Psoas muscle (tissue), 7 donors: ENCODE measurements at regions not wholly inside any gene's neighbourhood (a gene's known extent, or its start where the extent isn't known, plus 50 kb on each side); places are given as distances from the start of the nearest gene placed in this dataset.

Experiments
- ATAC-seq, 4 donors: fragments of 200-7000 bp; cut with Tn5 transposase; one replicate each; pipeline ENCODE4 v1.9.1; 2020; ENCODE audit warnings: moderate library complexity in 3 of 4, mild to moderate bottlenecking in 2 of 4
- DNase-seq, 2 donors: peaks; one replicate each; pipeline ENCODE4 v3.0.0-alpha.2; 2020
- H3K27ac ChIP-seq: fragments of 200-600 bp; one replicate; pipeline ENCODE4 v1.8.0; 2022
- H3K27me3 ChIP-seq, 3 donors: fragments of 200-600 bp in 1 of 3; one replicate each; pipeline versions ENCODE4 v1.6.1 to v1.8.0; 2013 to 2022; ENCODE audit warnings: low read length in 2 of 3, mild to moderate bottlenecking in 2 of 3, moderate library complexity in 1 of 3; ENCODE audit not compliant: insufficient read depth in 3 of 3
- H3K36me3 ChIP-seq, 2 donors: fragments of 200-600 bp in 1 of 2; one replicate each; pipeline versions ENCODE4 v1.6.1 to v1.8.0; 2013 to 2022; ENCODE audit warnings: low read depth in 1 of 2, mild to moderate bottlenecking in 1 of 2, moderate library complexity in 1 of 2; ENCODE audit not compliant: insufficient read depth in 1 of 2
- H3K4me1 ChIP-seq: fragments of 200-600 bp; one replicate; pipeline ENCODE4 v1.8.0; 2022
- H3K4me3 ChIP-seq: fragments of 200-600 bp; one replicate; pipeline ENCODE4 v1.8.0; 2022; ENCODE audit warnings: mild to moderate bottlenecking
- H3K9me3 ChIP-seq: fragments of 200-600 bp; one replicate; pipeline ENCODE4 v1.8.0; 2022
- WGBS, 3 donors: extraction: QIAGEN DNeasy Blood & Tissue Kit; methylation state at CpG; one replicate each; pipeline versions ENCODE4 v1.1.6 to v1.1.7; 2013; 5-methylcytosine and 5-hydroxymethylcytosine counted together
- intact Hi-C, 2 donors: fragments of 100-400 bp; cut with DNase I; formaldehyde crosslinking; loops; one replicate each; pipeline versions ENCODE4 v1.11.0 to v1.14.2; 2022
- TF ChIP-seq, protein P1 (sequence below): fragments of 200-600 bp; IDR thresholded peaks from one replicate; pipeline ENCODE4 v1.8.0; 2022; ENCODE audit warnings: antibody characterized with exemption
- donor health status: healthy with polysubstance abuse.
- donor health status: DM: no; HTN: no; CAD: no; lungs with moderate emphysema.
- donor health status: Bipolar disorder and iron deficiency.
- donor health status: healthy.
- donor health status: DM: yes; HTN: yes; CAD: no.
- donor health status: DM: no; HTN: no; CAD: no.
- donor health status: DM: yes; HTN: yes; CAD: no.

GRCh38 chr4:4754641-4755040 lies 104.8 kb upstream of the MSX1 start:
- ATAC-seq (no peak), DNase-seq (no peak)
- Histone ChIP-seq H3K4me1 (no peaks in the 10 kb centered on the region), H3K27me3 (peaks cover 0 to 10% (median 6%) of the 10 kb centered on the region in 3 donors), H3K9me3 (no peaks in the 10 kb centered on the region), H3K4me3 (no peak overlapping the region), H3K36me3 (no peaks in the 10 kb centered on the region), H3K27ac (no peak overlapping the region)
- TF ChIP-seq, protein P1, sequence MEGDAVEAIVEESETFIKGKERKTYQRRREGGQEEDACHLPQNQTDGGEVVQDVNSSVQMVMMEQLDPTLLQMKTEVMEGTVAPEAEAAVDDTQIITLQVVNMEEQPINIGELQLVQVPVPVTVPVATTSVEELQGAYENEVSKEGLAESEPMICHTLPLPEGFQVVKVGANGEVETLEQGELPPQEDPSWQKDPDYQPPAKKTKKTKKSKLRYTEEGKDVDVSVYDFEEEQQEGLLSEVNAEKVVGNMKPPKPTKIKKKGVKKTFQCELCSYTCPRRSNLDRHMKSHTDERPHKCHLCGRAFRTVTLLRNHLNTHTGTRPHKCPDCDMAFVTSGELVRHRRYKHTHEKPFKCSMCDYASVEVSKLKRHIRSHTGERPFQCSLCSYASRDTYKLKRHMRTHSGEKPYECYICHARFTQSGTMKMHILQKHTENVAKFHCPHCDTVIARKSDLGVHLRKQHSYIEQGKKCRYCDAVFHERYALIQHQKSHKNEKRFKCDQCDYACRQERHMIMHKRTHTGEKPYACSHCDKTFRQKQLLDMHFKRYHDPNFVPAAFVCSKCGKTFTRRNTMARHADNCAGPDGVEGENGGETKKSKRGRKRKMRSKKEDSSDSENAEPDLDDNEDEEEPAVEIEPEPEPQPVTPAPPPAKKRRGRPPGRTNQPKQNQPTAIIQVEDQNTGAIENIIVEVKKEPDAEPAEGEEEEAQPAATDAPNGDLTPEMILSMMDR: no peak
- WGBS, 3 donors: 37 to 38% (median 37%) methylated on average over 9 of the region's 9 CpGs
- intact Hi-C loops: no loop called here

- intact Hi-C loops: no loop called here
- H3K4me3 ChIP-seq: no peak overlapping the region
- no peaks in the 10 kb centered on the region for H3K4me1 ChIP-seq
- DNase-seq (no peak), ATAC-seq (no peak)
- no peaks in the 10 kb centered on the region for H3K9me3 ChIP-seq
- peaks cover 0 to 10% (median 8%) of the 10 kb centered on the region in 3 donors for H3K27me3 ChIP-seq
- no peak overlapping the region for H3K27ac ChIP-seq
- 45 to 60% (median 54%) methylated on average over 7 of the region's 7 CpGs for WGBS, 3 donors
- H3K36me3 ChIP-seq: no peaks in the 10 kb centered on the region
- TF ChIP-seq, protein P1: no peak
These were observed 105.8 kb upstream of the MSX1 start for GRCh38 chr4:4753643-4754042.

- H3K9me3 ChIP-seq: no peaks in the 10 kb centered on the region
- TF ChIP-seq, protein P1: no peak
- intact Hi-C loops: no loop called here
- H3K4me3 ChIP-seq: no peak overlapping the region
- no peak for ATAC-seq
- no peaks in the 10 kb centered on the region for H3K4me1 ChIP-seq
- H3K27me3 ChIP-seq: peaks cover 0 to 10% (median 8%) of the 10 kb centered on the region in 3 donors
- H3K27ac ChIP-seq: no peak overlapping the region
- DNase-seq: no peak
- no peaks in the 10 kb centered on the region for H3K36me3 ChIP-seq
- WGBS, 3 donors: 18 to 25% (median 22%) methylated on average over 15 of the region's 15 CpGs
These were observed 106.7 kb upstream of the MSX1 start for GRCh38 chr4:4752576-4753401.

DNA sequence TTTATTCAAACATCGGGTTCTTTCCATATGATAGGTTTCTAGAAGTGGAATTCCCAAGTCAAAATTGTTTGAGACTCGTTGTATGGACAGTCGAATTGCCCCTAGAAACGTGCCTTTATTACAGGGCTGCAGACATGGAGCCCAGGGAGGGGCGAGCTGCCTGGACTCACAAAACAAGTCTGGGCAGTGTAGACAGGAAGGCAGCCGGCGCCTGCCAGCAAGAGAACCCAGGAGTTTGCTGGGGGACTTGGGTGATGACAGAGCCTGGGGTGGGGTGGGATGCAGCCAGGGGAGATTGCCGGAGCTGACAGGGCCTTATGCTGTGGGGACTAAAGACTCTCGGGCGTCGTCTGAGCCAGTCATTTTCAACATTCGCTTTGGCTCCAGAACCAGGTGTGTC lies 107.4 kb upstream of the MSX1 start:
- 65 to 67% (median 65%) methylated on average over 12 of the region's 12 CpGs for WGBS, 3 donors

More for the DNA sequence above, 107.4 kb upstream of the MSX1 start:
- Histone ChIP-seq H3K4me1 (no peaks in the 10 kb centered on the region), H3K27me3 (peaks cover 0 to 10% (median 8%) of the 10 kb centered on the region in 3 donors), H3K4me3 (no peak overlapping the region), H3K27ac (no peak overlapping the region), H3K36me3 (no peaks in the 10 kb centered on the region), H3K9me3 (peaks cover 3% of the 10 kb centered on the region)
- DNase-seq (no peak), ATAC-seq (no peak)
- intact Hi-C loops: no loop called here
- TF ChIP-seq, protein P1: no peak
